Neuron (in vitro differentiated cells): ENCODE measurements at regions not wholly inside any gene's neighbourhood (a gene's known extent, or its start where the extent isn't known, plus 50 kb on each side); places are given as distances from the start of the nearest gene placed in this dataset.

ENCODE experiments used
- H2AFZ ChIP-seq: one replicate; pipeline ENCODE4 v1.6.1; 2013; ENCODE audit warnings: low read depth, mild to moderate bottlenecking, inconsistent platforms, low read length, moderate library complexity
- H3K27me3 ChIP-seq: one replicate; pipeline ENCODE4 v1.6.1; 2013; ENCODE audit warnings: low read length; ENCODE audit not compliant: insufficient read depth
- H3K36me3 ChIP-seq: one replicate; pipeline ENCODE4 v1.6.1; 2013; ENCODE audit warnings: low read length; ENCODE audit not compliant: insufficient read depth
- H3K4me1 ChIP-seq: one replicate; pipeline ENCODE4 v1.6.1; 2013; ENCODE audit warnings: low read length; ENCODE audit not compliant: insufficient read depth
- H3K4me3 ChIP-seq: 2 replicates; pipeline ENCODE4 v1.5.1; 2013; ENCODE audit warnings: mild to moderate bottlenecking, low read length, moderate library complexity
- H3K9me3 ChIP-seq: one replicate; pipeline ENCODE4 v1.6.1; 2013; ENCODE audit warnings: low read length

DNA sequence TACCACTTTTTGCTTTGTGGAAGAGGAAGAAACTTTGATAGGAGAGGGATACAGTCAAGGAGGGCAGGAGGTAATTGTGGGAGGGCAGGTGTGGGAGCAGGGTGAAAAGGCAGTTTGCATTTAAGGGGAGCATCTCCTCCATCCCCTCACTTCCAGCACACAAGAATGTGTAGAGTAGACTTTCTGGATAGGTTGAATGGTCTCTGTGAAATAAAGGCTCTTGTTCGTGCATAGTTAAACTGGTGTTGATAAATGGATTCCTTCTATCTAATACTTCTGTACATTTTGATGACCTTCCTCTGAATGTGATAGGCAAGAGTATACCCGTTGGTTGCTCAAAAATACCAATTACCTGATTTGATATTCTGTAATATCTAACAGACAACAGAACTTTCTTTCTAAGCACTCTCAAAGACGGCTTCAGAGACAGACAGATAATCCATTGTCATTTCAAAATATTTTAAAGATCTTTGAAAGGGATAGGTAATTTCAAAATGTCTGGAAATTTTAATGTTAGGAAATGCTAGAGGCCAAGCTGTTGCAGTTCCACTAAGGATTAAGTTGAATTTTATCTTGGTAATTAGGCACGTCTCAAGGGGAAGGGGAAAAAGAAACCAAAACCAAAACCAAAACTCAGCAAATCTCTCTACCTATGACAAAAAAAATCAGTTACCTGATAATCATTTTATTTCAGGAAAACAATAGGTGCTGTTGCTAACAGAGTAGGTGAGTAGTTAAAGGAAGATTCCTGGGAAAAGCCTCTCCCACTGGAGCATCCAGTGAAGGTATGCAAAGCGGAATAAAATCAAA lies 302.6 kb downstream of the COG6 start:
- Histone ChIP-seq H3K27me3 (no peaks in the 10 kb centered on the region), H2AFZ (no peak overlapping the region), H3K4me3 (no peak overlapping the region), H3K4me1 (peaks cover 20% of the 10 kb centered on the region), H3K36me3 (no peaks in the 10 kb centered on the region), H3K9me3 (no peaks in the 10 kb centered on the region)

DNA sequence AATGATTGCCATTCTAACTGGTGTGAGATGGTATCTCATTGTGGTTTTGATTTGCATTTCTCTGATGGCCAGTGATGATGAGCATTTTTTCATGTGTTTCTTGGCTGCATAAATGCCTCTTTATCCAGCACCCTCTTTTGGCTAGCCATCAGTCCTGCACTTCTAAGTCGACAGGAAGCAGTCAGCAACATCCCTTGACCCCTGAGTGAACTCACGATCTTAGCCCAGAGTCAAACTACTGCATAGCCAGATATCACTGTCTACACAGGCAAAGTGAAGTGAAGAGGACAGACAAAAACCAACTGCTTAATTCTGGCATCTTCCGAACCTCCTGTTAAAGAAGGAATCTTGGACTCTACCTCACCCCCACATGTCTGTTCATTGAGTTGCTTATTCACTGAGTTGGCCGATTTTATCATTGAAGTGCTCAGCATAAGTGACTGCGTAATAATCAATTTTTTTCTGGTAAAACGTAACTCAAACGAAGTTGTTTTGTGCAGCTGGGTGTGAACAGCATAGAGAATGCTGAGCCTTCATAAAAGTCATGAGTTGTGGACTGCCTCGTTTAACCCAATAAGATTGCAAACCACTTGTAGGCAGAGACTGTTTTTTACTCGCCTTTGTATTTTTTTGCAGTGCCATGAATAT lies 304.2 kb downstream of the COG6 start:
- Histone ChIP-seq H3K4me1 (peaks cover 20% of the 10 kb centered on the region), H3K27me3 (no peaks in the 10 kb centered on the region), H2AFZ (no peak overlapping the region), H3K36me3 (no peaks in the 10 kb centered on the region), H3K9me3 (no peaks in the 10 kb centered on the region), H3K4me3 (no peak overlapping the region)

DNA sequence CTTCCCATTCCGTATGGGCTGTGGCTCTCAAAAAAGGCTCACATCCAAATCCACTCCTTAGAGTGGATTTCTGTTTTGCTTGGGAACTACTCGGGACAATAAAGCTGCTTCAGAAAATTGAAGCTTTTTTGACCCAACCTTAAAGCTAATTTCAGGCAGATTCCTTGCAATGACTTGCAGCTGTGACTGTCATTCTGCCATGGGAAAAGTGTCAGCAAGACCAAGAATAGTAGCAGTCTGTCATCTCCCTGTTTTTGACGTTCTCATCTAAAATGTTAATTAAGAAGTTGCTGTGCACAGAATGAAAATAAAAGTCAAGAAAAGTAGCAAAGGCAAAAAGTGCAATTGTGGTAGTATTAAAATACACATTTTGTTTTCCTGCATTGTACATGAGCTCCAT lies 304.7 kb downstream of the COG6 start:
- Histone ChIP-seq H3K36me3 (no peaks in the 10 kb centered on the region), H3K9me3 (no peaks in the 10 kb centered on the region), H3K27me3 (no peaks in the 10 kb centered on the region), H2AFZ (no peak overlapping the region), H3K4me1 (peaks cover 20% of the 10 kb centered on the region), H3K4me3 (no peak overlapping the region)

DNA sequence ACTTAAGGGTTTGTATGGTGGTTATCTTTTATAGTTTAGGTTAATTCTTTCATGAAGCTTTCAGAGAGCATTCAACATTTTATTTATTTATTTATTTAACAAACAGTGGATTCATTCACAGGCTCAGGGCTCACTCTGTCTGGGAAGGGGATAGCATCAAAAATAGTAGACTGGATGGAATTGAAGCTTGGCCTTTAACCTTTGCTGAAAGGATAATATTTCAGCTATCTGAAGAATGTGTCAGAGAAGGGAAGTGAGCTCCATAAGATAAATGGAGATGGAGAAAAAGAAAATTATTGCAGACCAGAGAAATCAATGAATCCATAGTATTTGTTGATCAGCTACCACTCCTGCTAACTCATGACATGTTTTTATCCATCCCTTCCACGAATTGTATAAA lies 305.6 kb downstream of the COG6 start:
- H3K9me3 ChIP-seq = no peaks in the 10 kb centered on the region
- no peak overlapping the region for H2AFZ ChIP-seq
- H3K4me3 ChIP-seq = no peak overlapping the region
- H3K27me3 ChIP-seq = no peaks in the 10 kb centered on the region
- no peaks in the 10 kb centered on the region for H3K36me3 ChIP-seq
- H3K4me1 ChIP-seq = peaks cover 20% of the 10 kb centered on the region

DNA sequence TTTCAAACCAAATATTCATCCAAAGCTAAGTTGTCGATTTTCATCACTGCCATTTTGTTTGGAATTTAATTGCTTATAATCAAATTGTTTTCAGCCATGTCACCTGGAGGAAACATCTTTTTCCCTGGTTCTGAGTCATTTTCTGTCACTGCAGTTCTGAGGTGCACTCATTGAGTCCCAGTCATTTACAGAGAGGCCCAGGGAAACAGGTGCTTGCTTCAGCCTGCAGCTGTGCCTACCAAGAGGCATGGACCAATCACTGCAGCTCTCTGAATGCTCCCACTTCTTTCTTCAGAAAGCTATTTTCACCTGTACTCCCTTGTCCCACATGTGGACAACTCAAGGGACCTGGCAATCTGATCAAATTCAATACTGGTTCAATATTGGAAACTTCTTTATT lies 308.1 kb downstream of the COG6 start:
- no peaks in the 10 kb centered on the region for H3K27me3 ChIP-seq

DNA sequence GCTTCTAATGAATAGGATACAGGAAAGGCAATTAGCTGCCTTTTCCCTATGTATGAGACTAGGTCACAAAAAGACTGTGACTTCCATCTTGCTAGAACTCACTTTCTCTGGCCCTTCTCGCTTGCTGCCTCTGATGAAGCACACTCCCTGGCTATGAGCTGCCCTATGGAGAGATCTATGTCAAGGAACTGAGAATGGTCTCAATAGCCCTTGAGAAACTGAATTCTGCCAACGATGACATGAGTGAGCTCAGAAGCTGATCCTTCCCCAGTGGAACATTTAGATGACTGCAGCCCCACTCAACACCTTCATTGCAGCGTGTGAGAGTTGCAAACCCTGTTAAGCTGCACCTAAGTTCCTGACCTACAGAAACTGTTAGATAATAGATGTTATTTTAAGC lies 309.8 kb downstream of the COG6 start:
- Histone ChIP-seq H2AFZ (no peak overlapping the region), H3K4me3 (no peak overlapping the region), H3K9me3 (no peaks in the 10 kb centered on the region), H3K27me3 (no peaks in the 10 kb centered on the region), H3K4me1 (peaks cover 18% of the 10 kb centered on the region), H3K36me3 (no peaks in the 10 kb centered on the region)

More for the DNA sequence above, 308.1 kb downstream of the COG6 start:
- peaks cover 20% of the 10 kb centered on the region for H3K4me1 ChIP-seq
- no peaks in the 10 kb centered on the region for H3K9me3 ChIP-seq
- H2AFZ ChIP-seq = no peak overlapping the region
- no peaks in the 10 kb centered on the region for H3K36me3 ChIP-seq
- no peak overlapping the region for H3K4me3 ChIP-seq

DNA sequence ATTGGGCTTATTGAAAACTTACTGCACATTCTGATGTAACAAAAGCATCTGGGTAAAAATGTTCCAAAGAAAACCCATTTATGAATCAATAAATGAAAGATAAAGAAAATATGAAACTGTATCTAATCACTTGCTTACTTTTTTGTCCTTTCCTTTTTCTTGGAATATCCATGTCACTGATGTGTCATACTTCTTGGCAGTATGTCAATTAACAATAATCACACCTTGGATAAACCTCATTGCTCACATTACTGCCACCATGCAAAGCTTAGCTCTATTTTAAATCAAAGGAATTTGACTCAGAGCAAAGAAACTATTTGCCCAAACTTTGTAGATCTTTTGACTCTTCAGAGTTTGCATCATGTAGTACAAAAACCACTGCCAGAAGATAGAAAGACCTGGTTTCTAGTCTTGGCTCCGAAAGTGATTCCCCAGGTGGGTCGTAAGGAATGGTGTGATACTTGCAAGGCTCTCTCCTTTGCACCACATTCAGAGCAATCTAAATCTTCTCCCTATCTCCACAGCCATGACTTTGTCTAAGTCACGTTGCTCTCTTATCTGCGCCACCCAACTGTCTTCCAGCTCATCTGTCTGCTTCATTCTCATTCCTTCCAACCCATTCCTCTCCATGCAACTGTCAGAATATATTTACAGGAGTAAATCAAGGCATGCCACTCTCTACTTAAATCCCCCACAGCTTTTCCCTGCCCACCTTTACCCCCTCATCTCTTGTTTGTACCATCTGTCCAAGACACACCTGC lies 311.9 kb downstream of the COG6 start:
- Histone ChIP-seq H3K36me3 (no peaks in the 10 kb centered on the region), H3K4me1 (peaks cover 3% of the 10 kb centered on the region), H3K4me3 (no peak overlapping the region), H3K27me3 (no peaks in the 10 kb centered on the region), H2AFZ (no peak overlapping the region), H3K9me3 (peaks cover under 1% of the 10 kb centered on the region)

DNA sequence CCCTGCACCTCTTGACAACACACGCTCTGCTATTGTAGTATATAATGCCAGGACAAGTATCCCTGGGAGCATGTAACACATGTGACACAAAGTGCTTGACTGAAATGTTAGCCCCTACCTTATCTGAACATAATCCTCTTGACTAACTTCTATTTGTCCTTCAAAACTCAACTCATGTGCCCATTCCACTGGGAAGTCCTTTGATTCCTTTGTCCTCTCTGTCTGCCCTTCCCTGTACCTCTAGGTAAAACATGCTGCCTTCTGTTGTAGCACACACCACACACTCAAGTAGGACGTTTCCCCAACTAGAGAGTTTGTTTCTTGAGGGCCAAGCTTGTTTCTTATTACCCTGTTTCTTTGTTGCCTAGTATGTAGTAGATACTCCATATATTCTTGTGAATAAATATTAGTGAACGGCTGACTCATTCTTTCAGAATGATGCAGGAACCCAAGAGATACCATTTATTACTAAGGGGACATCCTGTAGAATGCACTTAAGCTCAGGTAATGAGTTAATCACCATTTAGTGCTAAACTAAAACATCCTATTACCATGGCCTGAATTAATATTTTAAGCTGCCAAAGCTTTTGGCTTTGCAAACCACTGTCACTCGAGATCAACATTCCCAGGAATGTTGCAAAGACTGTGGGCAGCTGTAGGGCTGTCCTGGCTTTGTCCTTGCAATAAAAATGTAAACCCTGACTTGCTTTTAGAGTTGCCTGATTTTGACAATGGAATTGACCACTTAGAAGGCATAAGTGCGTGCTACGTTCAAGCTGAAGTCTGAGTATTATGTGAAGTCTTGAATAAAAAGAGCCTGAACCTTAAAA lies 313.4 kb downstream of the COG6 start:
- H2AFZ ChIP-seq = no peak overlapping the region
- H3K4me3 ChIP-seq = no peak overlapping the region

DNA sequence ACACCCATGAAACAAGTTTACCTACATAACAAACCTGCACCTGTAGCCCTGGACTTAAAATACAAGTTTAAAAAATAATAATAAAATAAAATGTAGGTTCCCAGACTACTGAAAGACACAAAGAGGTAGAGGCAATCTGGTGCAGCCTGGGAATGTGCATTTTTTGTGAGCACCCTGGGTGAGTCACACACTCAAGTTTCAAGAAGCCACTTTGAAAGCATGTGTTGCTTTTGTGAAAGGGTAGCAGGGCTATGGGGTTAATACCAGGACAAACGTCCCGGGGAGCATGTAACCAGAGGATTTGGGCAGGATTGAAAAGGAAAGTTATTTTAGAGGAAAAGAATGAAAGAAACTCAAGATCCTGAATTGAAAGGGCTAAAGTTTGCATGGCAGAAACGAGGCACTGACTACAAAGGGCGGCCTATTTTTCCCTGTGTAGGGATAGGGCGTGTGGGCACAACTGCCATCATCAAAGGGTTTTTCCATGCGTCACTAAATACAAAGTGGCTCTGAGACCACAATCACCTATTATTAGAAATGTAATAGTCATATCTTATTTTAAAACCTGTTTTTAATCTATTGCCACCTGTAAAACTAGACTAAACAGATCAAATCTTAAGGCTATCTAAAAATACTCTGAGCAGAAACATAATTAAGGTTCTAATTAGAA lies 314.9 kb downstream of the COG6 start:
- Histone ChIP-seq H3K4me1 (peaks cover 3% of the 10 kb centered on the region), H3K4me3 (no peak overlapping the region), H3K9me3 (peaks cover 2% of the 10 kb centered on the region), H2AFZ (no peak overlapping the region), H3K36me3 (no peaks in the 10 kb centered on the region), H3K27me3 (no peaks in the 10 kb centered on the region)

More for the DNA sequence above, 313.4 kb downstream of the COG6 start:
- no peaks in the 10 kb centered on the region for H3K27me3 ChIP-seq
- H3K36me3 ChIP-seq = no peaks in the 10 kb centered on the region
- peaks cover 2% of the 10 kb centered on the region for H3K9me3 ChIP-seq
- peaks cover 3% of the 10 kb centered on the region for H3K4me1 ChIP-seq

DNA sequence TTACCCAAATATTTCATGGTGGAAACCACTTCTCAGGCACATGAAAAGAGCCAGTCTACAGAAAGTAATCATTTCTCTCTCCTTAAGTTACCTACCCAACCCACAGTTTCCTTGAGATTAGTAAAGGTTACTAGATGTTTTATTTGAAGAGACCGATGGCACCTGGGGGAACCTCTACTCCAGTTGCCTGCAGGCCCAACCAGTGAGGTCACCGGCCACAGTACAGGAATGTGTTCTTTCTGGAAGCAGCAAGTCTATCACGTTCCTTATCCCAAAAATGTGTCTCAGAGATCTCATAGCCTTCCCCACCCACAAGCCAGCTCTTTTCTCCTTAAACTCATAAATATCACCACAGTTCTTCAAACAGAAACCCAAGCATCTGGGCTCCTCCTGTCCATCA lies 316.1 kb downstream of the COG6 start:
- peaks cover 2% of the 10 kb centered on the region for H3K9me3 ChIP-seq
- H3K36me3 ChIP-seq = no peaks in the 10 kb centered on the region
- H3K27me3 ChIP-seq = no peaks in the 10 kb centered on the region
- no peak overlapping the region for H2AFZ ChIP-seq
- peaks cover 6% of the 10 kb centered on the region for H3K4me1 ChIP-seq
- no peak overlapping the region for H3K4me3 ChIP-seq

DNA sequence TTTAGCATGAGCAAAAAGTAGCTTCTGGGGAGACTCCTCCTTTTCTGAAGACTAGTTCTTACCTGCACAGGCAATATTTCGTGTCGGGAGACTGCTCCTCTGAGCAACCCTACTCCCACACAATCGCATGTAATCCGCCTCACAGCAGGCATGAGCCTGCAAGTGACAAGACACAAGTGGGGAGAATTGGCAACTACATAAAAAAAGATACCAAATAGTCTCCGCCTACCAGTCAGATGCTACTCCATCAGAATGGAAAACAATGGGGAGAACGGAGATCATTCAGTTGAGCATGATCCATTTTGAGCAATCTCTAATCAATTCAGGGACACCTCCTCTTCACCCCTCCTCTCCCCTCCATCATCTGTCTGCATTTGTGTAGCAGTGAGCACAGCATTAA lies 321.0 kb downstream of the COG6 start:
- H3K27me3 ChIP-seq = no peaks in the 10 kb centered on the region
- H3K36me3 ChIP-seq = no peaks in the 10 kb centered on the region
- no peak overlapping the region for H3K4me3 ChIP-seq
- H2AFZ ChIP-seq = no peak overlapping the region
- peaks cover 2% of the 10 kb centered on the region for H3K9me3 ChIP-seq
- H3K4me1 ChIP-seq = peaks cover 2% of the 10 kb centered on the region

DNA sequence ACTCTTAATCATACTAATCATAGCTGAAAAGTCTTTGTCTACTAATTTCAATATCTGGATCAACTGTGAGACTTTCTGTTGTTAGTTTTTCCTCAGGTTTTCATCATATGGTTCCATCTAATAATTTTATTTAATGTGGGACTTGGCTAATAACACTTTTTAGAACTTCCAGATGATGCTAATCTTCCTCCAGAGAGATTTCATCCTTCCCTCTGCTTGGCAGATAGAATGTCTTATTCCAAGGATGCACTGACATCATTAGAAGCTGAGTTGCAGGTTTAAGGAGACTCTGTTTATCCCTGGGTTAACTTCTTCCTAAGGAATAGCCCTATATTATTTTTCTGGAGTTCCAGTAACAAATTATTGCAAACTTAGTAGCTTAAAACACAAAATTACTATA lies 325.6 kb downstream of the COG6 start:
- Histone ChIP-seq H3K36me3 (no peaks in the 10 kb centered on the region), H3K4me3 (no peak overlapping the region), H3K9me3 (no peaks in the 10 kb centered on the region), H3K4me1 (no peaks in the 10 kb centered on the region), H2AFZ (no peak overlapping the region), H3K27me3 (no peaks in the 10 kb centered on the region)
